Activated CD8-positive, alpha-beta memory T cell treated with anti-CD3 and anti-CD28 coated beads for 36 hours (primary cell): ENCODE measurements at regions not wholly inside any gene's neighbourhood (a gene's known extent, or its start where the extent isn't known, plus 50 kb on each side); places are given as distances from the start of the nearest gene placed in this dataset.
"Not testable (repeated sequence)": the region's sequence is repeated elsewhere in the genome, so short reads cannot be mapped to it uniquely, and the experiment has no call there.

Experiments used
- CTCF ChIA-PET: fragments of 350-600 bp; sonication (Branson Sonifier 250); formaldehyde crosslinking; loops from one replicate; lab custom pipeline; 2021; ENCODE audit warnings: antibody characterized with exemption; lab: Charles Lee
- POLR2A ChIA-PET: fragments of 350-600 bp; sonication (Branson Sonifier 250); formaldehyde crosslinking; loops from one replicate; lab custom pipeline; 2021; ENCODE audit warnings: antibody characterized with exemption; lab: Charles Lee

DNA sequence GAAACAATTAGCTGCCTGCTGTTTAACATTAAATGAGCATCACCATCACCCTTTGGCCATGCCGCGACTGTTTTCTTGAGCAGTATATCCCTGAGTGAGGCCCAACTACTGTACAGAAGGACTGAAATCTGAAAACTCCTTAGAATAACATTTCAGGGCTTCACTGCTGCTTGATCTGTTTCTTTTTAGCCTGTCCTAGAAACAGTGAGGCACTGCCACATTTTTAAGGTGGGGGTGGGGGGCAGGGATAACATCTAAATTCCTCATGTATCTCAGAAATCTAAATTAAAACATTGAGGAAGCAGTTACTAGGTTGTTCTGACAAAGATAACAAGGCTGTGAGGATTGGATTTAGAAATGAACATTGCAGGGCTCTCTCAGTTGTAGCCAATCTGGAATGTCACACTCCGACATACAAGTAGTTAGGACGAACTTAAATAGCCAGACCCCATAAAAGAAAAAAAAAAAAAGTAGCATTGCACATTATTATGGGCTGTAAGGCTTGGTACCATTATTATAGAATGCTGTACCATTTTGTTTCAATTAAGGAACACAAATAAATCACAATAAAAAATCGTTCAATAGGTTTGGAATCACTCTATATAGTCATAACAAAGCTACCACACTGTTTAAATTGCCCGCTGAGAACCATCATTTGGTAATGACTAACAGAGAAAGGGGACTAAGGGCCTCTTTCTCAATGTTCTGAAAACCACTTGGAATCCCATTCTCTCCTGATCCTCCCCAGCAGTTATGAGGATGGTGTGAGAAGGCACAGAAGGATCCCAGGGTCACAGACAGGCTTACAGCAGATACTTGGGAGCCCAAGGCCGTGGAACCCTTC lies 256.1 kb downstream of the INHBA start:
- ChIA-PET CTCF (no interaction called here), POLR2A (no interaction called here)

DNA sequence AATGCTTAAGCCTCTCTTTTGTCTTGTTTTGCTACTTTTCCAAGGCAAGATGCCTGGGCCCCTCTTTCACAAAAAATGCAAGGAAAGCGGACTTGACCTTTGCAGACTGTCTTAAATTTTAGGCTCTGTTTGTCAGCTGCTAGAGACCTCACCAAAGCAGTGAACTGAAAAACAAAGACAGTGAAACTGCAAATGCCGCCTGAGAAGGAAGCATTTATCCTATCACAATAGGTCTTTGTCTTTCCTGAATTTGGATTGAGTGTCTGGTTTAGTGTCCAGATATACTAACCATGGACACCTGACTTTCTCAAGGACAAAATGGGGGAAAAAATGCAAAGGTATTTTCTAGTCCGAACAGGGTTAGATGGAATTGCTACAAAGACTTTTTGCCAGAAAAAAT lies 256.9 kb downstream of the INHBA start:
- CTCF ChIA-PET = no interaction called here
- POLR2A ChIA-PET = no interaction called here

DNA sequence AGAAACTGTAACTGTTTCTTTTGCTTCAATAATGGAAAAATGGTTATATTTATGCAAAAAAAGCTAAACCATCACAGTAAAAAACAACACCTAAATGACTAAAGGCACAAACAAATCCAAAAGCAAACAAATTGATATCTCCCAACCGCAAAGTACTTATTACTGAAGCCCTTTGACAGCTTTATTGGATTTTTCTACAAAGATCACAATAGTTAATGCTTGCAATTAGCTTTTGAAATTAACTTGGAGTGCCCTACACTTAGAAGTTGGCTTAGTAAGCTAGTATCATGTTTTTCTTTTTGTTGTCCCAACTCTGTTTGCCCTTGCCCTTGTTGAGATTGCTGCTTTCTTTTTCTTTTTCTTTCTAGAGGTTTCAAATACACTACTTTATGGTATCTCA lies 257.5 kb downstream of the INHBA start:
- ChIA-PET CTCF (no interaction called here), POLR2A (no interaction called here)

DNA sequence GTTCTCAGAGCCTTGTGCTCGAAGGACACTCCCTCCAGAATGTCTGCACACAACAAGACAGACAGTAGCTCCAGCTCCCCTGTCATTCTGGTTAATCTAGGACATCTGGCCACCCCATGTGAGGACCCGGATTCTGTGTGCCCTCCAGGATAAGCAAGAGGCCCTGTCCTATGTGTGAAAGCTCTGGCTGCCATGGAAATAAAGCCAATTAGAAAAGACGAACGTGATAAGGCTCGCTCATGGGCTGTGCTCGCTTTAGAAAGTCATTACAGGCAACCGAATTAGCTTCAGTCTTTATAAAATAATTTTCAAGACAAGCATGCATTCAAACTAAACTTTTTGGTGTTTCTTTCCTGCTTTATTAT lies 263.4 kb downstream of the INHBA start:
- POLR2A ChIA-PET = no interaction called here
- CTCF ChIA-PET = no interaction called here

DNA sequence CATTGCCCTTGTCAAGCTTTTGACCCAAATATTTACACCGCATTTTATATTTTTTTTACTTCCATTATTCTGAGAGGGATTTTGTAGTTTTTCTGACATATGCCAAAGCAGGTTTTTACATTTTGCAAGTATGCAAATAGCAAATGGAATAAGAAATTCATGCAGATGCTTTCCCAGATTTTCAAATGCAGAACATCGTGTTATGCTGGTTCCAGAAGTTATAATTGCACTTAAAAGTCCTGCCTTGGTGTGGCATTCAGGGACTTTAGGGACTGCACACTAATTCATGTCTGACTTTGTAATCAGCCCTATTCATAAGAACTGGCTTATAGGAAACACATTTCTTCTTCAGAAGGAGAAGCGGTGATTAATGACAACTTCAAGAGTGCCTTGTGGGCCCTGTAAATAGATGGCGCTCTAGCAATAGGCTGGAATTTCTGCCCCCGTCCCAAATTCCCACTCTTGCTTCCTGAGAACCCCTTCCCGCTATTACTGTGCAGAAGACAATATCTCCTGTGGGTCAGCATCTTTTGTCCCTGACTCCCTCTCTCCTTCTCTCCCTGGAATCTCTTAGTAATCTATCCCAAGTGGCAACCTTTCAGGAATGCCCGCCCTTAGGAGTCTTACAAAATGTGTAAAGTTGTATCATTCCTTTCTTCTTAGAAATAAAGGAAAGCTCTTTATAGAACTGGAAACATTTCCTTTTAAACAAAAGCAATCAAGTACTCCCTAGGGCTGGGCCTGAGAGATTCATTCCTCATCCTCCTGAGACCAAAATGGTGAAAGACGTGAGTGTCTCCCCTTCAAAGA lies 264.0 kb downstream of the INHBA start:
- ChIA-PET POLR2A (no interaction called here), CTCF (no interaction called here)

DNA sequence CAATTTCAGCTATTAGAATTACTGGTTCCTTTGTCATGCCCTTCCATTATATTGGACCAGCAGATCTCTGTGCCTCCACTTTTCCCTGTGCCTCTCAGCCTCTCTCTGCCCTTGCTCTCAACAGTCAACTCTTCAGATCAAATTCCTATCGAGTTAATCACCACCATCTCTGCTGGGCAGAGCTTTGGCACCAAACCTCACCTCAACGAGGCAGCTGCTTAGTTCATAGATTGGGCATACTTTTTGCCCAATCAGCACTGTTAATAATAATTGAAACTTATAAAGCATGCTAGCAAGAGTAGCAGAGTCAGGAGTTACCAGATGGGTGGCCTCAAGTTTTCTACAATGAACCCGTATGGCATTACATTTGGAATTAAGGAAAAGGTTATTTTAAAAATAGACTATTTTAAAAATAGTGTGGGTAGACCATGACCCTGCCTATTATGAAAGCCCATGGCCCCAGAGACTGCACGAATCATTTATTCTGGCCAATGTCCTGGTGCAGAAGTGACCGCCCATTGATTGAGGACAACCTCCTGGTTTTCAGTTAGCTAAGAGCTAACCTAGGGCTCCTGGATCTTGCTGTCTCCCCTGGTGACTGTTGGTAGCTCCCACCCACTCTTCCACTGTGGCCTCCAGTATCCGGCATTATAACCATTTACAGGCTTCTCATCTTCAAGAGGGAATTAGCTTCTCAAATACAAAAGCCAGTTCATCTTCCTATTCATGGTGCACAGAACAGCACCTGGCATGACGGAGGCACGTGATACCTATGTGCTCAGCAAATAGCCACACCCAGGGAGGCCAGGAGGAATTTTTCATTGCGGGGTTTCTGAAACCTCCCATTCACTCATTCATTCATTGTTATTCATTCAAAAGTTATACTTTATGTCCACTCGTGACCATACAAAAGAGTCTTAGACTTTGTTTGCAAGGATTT lies 265.4 kb downstream of the INHBA start:
- POLR2A ChIA-PET = no interaction called here
- CTCF ChIA-PET = no interaction called here

DNA sequence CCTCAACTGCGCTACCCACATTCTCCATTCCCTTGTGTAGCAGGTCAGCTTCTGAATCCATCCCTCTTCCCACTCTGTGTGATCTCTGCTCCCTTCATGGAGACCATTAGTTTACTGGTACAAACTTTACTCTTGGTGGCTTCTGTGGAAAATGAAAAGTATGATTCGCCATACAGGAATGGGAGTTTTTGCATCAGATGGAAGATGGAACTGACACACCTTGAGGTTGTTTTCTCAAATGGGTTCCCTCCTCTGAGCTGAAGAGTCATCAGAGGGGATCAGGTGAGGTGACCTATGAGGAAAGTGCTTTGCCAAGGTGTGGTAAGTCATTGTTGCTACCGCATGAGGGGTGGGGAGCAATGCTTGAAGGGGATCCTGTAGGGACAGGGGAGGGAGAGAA lies 266.8 kb downstream of the INHBA start:
- CTCF ChIA-PET = no interaction called here
- POLR2A ChIA-PET = no interaction called here

DNA sequence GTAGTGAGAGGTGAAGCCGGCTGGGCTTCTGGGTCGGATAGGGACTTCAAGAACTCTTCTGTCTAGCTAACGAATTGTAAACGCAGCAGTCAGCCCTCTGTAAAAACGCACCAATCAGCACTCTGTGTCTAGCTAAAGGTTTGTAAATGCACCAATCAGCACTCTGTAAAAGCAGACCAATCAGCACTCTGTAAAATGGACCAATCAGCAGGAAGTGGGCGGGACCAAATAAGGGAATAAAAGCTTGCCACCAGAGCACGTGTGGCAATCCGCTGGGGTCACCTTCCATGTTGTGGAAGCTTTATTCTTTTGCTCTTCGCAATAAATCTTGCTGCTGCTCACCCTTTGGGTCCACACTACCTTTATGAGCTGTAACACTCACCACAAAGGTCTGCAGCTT lies 267.9 kb downstream of the INHBA start:
- POLR2A ChIA-PET, CTCF ChIA-PET: not testable (repeated sequence)

DNA sequence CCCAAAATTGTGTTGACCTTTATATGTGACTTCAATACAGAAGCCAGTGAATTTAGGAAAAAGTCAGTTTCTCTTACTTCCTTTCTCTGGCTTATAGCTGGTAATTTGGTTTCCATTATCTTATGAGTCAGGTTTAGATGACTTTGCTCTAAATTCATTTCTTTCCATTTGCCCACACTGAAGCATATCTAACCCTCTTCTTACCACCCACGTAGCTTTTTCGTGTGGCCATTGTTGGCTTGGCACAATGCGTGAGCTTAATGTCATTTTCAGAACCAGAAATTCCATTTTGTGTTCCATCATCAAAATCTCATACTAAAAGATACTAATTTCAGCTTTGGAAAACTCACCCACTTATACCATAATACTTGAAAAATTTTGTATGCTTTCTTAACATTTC lies 271.2 kb downstream of the INHBA start:
- CTCF ChIA-PET = no interaction called here
- POLR2A ChIA-PET = interaction anchor here (0.6 kb wide), 1 partner anchor 112 kb away, joined by 6 read pairs; no protein-coding TSS in a partner anchor

DNA sequence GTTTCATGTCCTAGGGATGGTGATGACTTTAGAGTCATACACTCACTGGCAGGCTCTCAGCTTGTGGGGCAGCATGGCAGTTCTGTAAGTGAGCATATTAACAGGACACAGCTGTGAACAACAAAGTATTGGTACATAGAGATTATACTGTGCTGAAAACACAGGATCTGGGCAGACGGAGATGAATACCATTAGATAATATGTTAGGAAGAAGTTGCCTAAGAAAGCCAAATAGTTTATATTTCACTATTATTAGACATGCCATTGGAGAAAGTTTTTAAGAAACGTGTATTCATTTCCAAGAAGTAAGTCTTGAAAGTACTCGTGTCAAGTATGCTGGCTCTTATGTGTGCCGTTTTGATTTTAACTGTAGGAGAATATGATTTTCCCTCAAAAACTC lies 274.5 kb downstream of the INHBA start:
- ChIA-PET CTCF (no interaction called here), POLR2A (no interaction called here)

DNA sequence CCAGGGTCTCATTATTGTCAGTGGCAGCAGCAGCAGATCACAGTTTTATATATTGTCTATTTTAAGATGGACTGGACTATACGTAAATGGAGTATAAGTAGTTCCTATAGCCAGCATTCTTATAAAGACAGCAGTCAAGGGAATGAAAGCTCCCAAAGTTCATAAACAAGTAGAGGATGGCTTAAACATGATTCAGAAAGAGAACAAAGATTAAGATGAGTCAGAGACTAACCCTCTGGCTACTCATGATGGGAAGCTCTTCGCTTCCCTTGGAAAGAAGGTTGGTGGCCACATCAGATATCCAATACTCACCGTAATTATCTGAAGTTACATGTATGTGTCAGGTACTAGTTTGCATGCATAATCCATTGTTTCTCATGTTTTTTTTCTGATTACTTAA lies 277.0 kb downstream of the INHBA start:
- POLR2A ChIA-PET = no interaction called here
- CTCF ChIA-PET = no interaction called here

DNA sequence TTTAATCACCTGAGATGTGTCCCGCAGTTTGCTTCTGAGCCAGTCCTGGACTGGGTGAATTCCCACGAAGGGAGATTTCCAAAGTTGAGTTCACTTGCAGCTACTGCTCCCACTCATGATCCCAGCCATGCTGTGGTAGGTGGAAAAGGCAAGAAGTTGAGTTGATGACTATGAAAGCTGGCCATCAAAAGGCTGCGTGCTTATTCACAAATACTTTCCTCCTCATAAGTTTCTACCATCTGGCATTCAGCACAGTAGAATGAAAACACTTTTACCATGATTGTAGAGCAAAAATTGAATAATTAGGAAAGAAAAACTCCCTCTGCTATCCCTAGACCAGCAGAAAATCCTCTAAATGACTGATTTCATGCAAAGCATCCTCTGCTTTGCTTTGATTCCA lies 281.8 kb downstream of the INHBA start:
- ChIA-PET CTCF (no interaction called here), POLR2A (no interaction called here)

DNA sequence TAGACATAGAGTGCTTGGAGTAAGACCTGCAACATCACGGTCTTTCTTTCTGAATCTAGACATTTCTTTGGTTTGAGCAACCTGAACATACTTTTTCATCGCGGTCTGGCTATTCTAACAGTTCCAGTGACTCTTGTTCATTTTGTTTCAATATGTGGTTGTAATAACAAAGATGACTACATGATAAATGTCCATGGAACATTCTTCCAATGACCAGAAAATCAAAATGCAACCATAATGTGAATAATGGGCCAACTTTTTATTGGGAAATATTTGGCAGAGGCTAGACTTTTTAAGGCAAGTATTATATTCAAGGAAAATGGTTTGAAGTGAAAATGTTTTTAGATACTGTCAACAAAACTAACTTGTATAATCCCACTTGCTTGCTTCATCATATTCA lies 282.5 kb downstream of the INHBA start:
- ChIA-PET CTCF (no interaction called here), POLR2A (no interaction called here)

DNA sequence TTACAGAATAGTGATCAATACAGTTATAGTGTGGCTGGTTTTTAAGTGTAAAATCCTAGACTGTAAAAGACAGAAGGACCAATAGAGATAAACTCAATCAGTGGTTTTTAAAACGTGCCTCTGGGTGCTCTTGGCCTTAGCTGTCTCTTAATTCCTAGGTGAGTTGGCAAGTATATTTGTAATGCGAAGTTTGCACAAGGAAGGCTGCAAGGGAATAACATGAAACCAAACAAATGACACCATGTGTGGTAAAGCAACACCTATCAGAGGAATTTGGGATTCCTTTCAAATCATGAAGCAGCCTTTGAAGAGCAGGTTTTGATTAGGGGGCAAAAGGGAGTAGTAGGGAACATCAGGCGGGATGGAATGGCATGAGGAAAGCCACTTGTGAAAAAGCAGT lies 284.6 kb downstream of the INHBA start:
- CTCF ChIA-PET = no interaction called here
- POLR2A ChIA-PET = no interaction called here

DNA sequence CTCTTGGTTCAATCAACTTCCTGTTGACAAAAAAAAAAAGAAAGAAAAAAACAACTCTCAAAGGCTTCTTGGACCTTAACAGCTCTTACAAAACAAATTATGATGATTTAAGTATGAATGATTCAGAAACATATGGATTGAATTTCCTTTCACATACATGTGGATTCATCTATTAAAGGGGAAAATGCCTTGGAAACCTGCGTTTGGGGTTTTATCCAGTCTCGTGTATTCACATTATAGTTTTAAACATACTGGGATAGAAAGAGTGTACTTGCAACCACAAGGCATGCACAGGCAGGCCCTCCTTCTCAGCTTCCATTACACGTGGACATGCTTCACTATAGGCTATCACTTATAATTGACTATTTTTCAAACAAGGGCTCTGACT lies 286.7 kb downstream of the INHBA start:
- CTCF ChIA-PET = no interaction called here
- POLR2A ChIA-PET = no interaction called here

DNA sequence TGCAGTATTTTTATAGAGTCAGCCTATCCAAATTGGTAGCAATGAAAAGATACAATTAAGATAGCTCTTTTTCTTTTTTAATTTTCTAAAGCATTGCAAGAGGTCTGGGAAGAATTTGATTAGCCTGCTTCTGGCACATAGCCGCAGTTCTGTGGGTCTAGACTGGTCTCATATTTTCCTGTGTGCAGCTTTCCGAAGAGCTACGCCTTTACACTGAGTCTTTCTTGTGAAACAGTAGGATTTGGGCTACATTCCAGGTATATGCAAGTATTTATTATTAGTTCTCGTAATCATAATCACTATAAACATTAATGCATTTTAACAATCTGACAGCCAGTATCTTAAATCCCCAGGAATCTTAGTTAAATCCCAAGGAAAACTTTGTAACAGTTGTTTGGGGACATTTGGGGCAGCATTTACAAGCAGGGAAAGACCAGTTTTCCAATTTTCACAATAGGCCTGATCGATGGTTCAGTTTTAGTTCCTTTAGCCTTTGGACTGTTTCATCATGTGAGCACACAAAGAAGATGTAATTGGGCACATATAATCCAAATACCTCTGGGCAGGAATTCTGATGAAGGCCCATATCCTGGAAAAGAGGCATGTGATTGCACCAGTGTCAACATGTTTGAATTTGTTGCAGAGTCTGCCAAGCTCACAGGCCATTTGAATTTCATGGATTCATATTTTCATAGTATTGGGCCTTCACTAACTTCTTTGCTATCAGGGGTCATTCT lies 287.3 kb downstream of the INHBA start:
- ChIA-PET POLR2A (no interaction called here), CTCF (no interaction called here)

DNA sequence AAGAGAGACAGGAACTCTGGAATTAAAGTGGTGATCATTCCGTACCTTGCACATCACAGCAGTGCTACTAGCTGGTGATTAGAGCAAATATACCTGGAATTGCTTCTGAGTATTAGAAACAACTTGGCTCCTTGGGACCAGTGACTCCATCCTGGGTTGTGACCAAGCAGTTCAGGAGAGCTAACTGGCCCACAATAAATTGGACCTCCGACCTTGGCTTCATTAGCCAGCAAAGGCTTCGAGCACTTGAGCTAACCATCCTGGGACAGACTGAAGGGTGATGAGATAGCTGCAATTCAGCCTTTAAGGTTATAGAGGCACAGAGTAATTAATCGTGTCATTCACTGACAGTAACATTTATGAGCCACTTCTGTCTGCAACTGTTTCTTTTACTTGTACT lies 287.8 kb downstream of the INHBA start:
- POLR2A ChIA-PET = no interaction called here
- CTCF ChIA-PET = no interaction called here

DNA sequence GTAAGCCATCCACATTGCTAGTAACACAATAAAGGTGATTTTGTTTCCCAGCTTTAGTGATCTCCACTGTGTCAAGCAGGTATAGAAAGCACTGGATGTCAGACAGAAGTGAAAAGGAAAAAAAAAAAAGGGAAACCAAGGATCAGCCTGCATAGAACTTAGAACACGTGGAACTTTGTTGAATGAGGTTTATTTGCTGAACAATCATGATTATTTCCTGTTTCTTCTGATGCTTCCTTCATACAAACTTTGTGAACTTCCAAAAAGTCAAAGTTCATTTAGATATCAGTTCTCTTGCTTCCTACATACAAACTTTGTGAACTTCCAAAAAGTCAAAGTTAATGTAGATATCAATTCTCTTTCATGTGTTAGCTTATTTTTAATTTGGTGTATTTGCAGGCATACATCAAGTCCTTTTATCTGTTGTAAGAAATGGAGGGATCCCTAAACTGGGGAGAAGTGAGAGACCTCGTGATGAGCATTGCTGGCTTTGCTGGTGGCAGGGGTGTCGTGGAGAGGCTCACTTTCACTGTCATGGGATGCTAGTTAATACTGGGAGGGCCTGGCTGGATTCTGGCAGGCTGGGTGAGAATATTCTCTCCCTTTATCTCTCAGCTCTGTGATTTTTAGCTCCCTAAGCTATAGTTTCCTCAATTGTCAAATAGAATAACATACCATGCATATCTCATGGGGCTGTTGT lies 298.4 kb downstream of the INHBA start:
- CTCF ChIA-PET = no interaction called here
- POLR2A ChIA-PET = no interaction called here

DNA sequence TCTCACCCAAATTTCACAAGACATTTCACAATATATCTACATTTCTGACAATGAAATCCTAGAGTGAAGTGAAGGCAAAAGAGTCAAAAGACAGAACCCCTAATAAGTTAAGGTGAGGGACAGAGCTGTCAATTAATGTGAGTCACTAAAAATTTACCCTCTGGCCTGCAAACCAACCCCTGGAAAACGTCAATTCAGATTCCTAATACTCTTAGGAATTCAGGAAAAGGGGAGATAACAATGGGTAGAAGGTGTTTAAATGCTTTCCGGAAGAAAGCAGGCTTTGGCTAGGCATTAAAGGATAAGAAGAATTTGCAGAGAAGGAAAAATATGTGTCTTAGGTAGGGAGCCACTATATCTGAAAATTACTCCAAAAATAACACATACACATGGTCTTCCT lies 299.6 kb downstream of the INHBA start:
- ChIA-PET POLR2A (no interaction called here), CTCF (interaction anchor here (0.7 kb wide), 1 partner anchor 18 kb away, joined by 5 read pairs; no protein-coding TSS in a partner anchor)
